Activated CD4-positive, alpha-beta memory T cell treated with anti-CD3 and anti-CD28 coated beads, Interleukin-2, amount 10 ng/mL, durations not matched to agents 7 days and 5 days (primary cell): ENCODE measurements at regions not wholly inside any gene's neighbourhood (a gene's known extent, or its start where the extent isn't known, plus 50 kb on each side); places are given as distances from the start of the nearest gene placed in this dataset.

Experiments used
- CTCF ChIA-PET: fragments of 350-600 bp; sonication (Branson Sonifier 250); formaldehyde crosslinking; loops from one replicate; lab custom pipeline; 2021; ENCODE audit warnings: antibody characterized with exemption, inconsistent platforms; lab: Charles Lee
- POLR2A ChIA-PET: fragments of 350-600 bp; sonication (Branson Sonifier 250); formaldehyde crosslinking; loops from one replicate; lab custom pipeline; 2021; ENCODE audit warnings: antibody characterized with exemption; lab: Charles Lee
- DNase-seq: peaks from one replicate; pipeline ENCODE4 v3.0.0-alpha.2; 2020
- H3K27ac Mint-ChIP-seq: one replicate; pipeline ENCODE4 v1.8.0; 2021; ENCODE audit warnings: mild to moderate bottlenecking, mixed read lengths
- H3K27me3 Mint-ChIP-seq: one replicate; pipeline ENCODE4 v1.8.0; 2021; ENCODE audit warnings: mixed read lengths
- H3K36me3 Mint-ChIP-seq: one replicate; pipeline ENCODE4 v1.8.0; 2021; ENCODE audit warnings: low read depth, mixed read lengths
- H3K4me1 Mint-ChIP-seq: one replicate; pipeline ENCODE4 v1.8.0; 2021; ENCODE audit warnings: mixed read lengths
- H3K4me3 Mint-ChIP-seq: one replicate; pipeline ENCODE4 v1.8.0; 2021; ENCODE audit warnings: mild to moderate bottlenecking, mixed read lengths
- H3K9me3 Mint-ChIP-seq: one replicate; pipeline ENCODE4 v1.8.0; 2021; ENCODE audit warnings: mixed read lengths

- ChIA-PET CTCF (no interaction called here), POLR2A (no interaction called here)
- Mint-ChIP-seq H3K27ac (no peak overlapping the region), H3K4me3 (no peak overlapping the region), H3K27me3 (peaks cover 6% of the 10 kb centered on the region), H3K4me1 (peaks cover 18% of the 10 kb centered on the region), H3K36me3 (peaks cover 4% of the 10 kb centered on the region), H3K9me3 (no peaks in the 10 kb centered on the region)
- DNase-seq: no peak
These were observed 344.9 kb downstream of the ETS1 start for GRCh38 chr11:128242451-128242850.

DNA sequence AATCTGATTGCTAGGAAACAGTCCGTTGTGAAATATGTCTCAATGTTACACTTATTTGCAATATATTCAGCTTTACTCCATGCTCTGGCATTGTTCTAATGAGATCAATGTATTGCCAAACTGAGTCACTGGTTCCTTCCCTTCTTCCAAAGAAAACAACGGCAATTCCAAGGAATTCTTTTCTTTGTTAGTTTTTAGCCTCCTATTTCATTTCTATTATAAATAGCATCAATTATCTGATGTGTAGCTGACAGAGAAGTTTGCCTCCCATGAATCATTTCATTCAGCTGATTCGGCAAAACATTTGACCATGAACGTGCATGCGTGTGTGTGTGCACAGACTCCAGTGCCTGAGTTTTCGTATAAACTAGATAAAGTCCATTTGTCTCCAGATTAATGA is 346.8 kb downstream of the ETS1 start:
- Mint-ChIP-seq H3K9me3 (no peaks in the 10 kb centered on the region), H3K4me1 (peaks cover 18% of the 10 kb centered on the region), H3K27me3 (peaks cover 4% of the 10 kb centered on the region), H3K36me3 (peaks cover 4% of the 10 kb centered on the region), H3K4me3 (no peak overlapping the region), H3K27ac (no peak overlapping the region)
- no peak for DNase-seq
- ChIA-PET POLR2A (no interaction called here), CTCF (no interaction called here)

- ChIA-PET POLR2A (no interaction called here), CTCF (no interaction called here)
- no peak overlapping the region for H3K4me3 Mint-ChIP-seq
- H3K27ac Mint-ChIP-seq: peak overlapping the region; percentile 48
- H3K9me3 Mint-ChIP-seq: no peaks in the 10 kb centered on the region
- peaks cover 1% of the 10 kb centered on the region for H3K27me3 Mint-ChIP-seq
- peaks cover 4% of the 10 kb centered on the region for H3K36me3 Mint-ChIP-seq
- H3K4me1 Mint-ChIP-seq: peaks cover 18% of the 10 kb centered on the region
- DNase-seq: no peak
These were observed 348.1 kb downstream of the ETS1 start for GRCh38 chr11:128239306-128239705.

DNA sequence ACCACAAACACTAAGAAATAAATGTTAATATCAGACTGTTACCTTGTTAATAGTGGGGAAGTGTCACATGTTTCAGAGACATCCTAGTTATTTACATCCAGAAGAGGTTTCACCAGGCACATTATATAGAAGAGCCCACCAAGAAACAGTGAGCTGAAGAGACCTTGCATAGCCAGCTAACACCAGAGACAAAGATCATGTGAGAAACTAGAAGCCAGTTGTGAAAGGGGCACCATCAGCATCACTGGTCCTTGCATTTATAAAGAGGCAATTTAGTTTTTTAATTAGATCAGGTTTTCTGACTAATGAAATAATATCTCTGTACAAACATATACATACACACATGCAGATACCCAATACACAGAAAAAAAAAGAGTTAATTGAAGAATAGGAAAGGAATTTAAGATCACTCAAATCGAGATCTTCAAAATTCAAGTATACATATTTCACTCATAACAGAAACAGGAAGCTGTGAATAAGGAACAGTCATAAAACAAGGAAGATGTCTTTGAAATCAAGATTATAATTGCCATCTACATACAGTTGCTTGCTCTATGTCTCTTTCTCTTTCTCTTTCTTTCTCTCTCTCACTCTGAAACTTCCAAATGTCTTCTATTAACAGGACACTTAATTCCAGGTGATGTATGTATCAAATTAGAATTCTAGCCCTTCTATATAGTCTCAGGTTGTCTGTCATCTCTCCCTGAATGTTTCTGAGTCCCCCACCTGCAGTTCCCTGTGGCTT is 348.7 kb downstream of the ETS1 start:
- peaks cover 4% of the 10 kb centered on the region for H3K36me3 Mint-ChIP-seq
- peak overlapping the region; percentile 48 for H3K27ac Mint-ChIP-seq
- DNase-seq: no peak
- H3K4me1 Mint-ChIP-seq: peaks cover 18% of the 10 kb centered on the region
- H3K27me3 Mint-ChIP-seq: peaks cover 1% of the 10 kb centered on the region
- no peaks in the 10 kb centered on the region for H3K9me3 Mint-ChIP-seq
- H3K4me3 Mint-ChIP-seq: no peak overlapping the region
- CTCF ChIA-PET: interaction anchor here (0.6 to 1.3 kb wide), 3 partner anchors 52 to 788 kb away, joined by 3 to 4 read pairs (median 3); no protein-coding TSS in a partner anchor
- POLR2A ChIA-PET: interaction anchor here (1.0 kb wide), 1 partner anchor 78 kb away, joined by 3 read pairs; no protein-coding TSS in a partner anchor

DNA sequence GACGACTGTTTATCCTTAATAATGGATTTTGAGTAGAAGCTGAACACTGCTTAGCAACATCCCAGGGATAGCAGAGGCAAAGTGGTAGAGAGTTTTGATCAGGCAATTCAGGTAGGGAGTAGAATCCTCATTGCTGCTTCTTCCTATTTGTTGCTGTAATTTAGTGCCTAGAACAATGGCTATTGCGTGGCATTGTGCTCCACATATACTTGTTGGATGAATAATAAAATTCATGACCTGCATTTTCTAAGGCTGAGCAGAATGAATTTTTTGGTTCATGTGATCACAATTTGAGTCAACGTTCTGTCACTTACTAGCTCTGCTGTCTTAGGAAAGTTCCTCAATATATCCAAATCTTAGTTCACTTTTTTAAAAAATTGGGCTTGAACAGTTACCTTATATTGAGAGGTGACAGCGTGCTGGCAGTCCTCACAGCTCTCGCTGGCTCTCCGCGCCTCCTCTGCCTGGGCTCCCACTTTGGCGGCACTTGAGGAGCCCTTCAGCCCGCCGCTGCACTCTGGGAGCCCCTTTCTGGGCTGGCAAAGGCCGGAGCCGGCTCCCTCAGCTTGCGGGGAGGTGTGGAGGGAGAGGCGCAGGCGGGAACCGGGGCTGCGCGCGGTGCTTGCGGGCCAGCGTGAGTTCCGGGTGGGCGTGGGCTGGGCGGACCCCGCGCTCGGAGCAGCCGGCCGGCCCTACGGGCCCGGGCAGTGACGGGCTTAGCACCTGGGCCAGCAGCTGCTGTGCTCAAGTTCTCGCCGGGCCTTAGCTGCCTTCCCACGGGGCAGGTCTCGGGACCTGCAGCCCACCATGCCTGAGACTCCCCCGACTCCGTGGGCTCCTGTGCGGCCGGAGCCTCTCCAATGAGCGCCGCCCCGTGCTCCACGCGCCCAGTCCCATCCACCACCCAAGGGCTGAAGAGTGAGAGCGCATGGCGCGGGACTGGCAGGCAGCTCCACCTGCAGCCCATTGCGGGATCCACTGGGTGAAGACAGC is 350.6 kb downstream of the ETS1 start:
- no peaks in the 10 kb centered on the region for H3K9me3 Mint-ChIP-seq
- H3K4me3 Mint-ChIP-seq: no peak overlapping the region
- DNase-seq: no peak
- H3K27me3 Mint-ChIP-seq: no peaks in the 10 kb centered on the region
- no peak overlapping the region for H3K27ac Mint-ChIP-seq
- POLR2A ChIA-PET: no interaction called here
- CTCF ChIA-PET: no interaction called here
- H3K4me1 Mint-ChIP-seq: peaks cover 31% of the 10 kb centered on the region
- peaks cover 6% of the 10 kb centered on the region for H3K36me3 Mint-ChIP-seq

DNA sequence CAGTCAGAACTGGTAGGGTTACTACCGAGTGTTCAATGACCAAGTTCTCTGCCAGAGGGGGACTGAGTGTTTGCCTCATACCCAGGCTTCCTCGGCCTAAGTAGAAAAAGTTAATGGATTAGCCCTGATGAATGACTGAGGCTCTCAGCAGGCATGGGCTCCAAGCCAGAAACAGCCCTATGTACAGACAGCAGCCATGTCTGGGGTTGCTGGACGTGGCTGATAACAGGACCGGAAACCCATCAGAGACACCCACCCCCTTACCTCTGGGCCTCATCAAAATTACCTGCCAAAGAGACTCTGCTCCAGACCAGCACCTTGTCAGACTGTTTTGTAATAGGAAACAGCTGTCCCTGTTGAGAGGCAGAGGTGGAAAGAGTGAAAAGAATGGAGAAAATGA is 351.4 kb downstream of the ETS1 start:
- POLR2A ChIA-PET: no interaction called here
- no peak overlapping the region for H3K27ac Mint-ChIP-seq
- peaks cover 32% of the 10 kb centered on the region for H3K4me1 Mint-ChIP-seq

DNA sequence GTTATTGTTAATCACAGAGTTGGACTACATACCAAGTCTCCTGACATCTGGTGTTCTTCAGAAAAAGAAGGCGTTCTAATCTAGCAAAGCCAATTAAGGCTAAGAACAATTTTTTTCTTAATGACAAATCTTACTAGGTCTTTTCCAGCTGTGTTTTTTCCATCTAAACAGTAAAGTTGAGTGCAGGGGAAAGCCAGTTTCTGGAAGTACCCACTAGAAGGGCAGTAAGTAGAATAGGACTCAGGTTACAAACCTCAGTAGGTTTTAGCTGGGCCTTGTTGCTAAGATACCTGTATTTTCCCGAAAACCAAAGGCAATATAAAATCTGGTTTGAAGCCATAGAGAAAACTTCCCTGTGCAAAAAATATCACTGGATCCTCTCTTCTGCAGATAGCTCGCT is 351.9 kb downstream of the ETS1 start:
- POLR2A ChIA-PET: no interaction called here

More for the DNA sequence above, 351.4 kb downstream of the ETS1 start:
- H3K4me3 Mint-ChIP-seq: no peak overlapping the region
- peaks cover 6% of the 10 kb centered on the region for H3K36me3 Mint-ChIP-seq
- no peaks in the 10 kb centered on the region for H3K9me3 Mint-ChIP-seq
- no peak for DNase-seq
- CTCF ChIA-PET: no interaction called here
- no peaks in the 10 kb centered on the region for H3K27me3 Mint-ChIP-seq

GRCh38 chr11:128234143-128234542 is 353.2 kb downstream of the ETS1 start:
- Mint-ChIP-seq H3K36me3 (peaks cover 6% of the 10 kb centered on the region), H3K9me3 (no peaks in the 10 kb centered on the region), H3K4me1 (peaks cover 33% of the 10 kb centered on the region), H3K4me3 (no peak overlapping the region), H3K27ac (no peak overlapping the region), H3K27me3 (no peaks in the 10 kb centered on the region)
- no peak for DNase-seq
- POLR2A ChIA-PET: no interaction called here
- CTCF ChIA-PET: no interaction called here

More for the DNA sequence above, 351.9 kb downstream of the ETS1 start:
- CTCF ChIA-PET: no interaction called here
- H3K36me3 Mint-ChIP-seq: peaks cover 6% of the 10 kb centered on the region
- H3K4me1 Mint-ChIP-seq: peaks cover 32% of the 10 kb centered on the region
- no peaks in the 10 kb centered on the region for H3K9me3 Mint-ChIP-seq
- no peak overlapping the region for H3K4me3 Mint-ChIP-seq
- no peak for DNase-seq
- H3K27ac Mint-ChIP-seq: no peak overlapping the region
- H3K27me3 Mint-ChIP-seq: no peaks in the 10 kb centered on the region

DNA sequence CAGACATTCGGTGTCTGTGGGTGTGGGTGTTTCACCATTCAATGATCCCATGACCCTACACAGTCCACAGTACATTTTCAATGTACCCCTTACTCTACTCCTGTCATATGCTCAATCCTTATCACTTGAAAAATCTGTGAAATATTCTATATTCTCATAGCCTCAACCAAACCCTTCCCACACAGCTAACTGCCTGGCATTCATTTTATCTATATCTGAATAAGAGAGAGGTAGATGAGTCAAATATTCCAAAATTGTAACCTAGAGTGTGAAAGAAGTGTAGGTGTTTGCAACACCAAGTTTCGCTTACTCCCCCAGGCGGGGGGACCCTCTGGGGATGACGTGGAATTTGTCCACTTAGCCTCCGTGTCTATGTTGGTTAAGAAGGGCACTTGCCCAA is 354.8 kb downstream of the ETS1 start:
- Mint-ChIP-seq H3K36me3 (peaks cover 4% of the 10 kb centered on the region), H3K9me3 (no peaks in the 10 kb centered on the region), H3K4me3 (no peak overlapping the region), H3K27ac (no peak overlapping the region), H3K27me3 (no peaks in the 10 kb centered on the region), H3K4me1 (peaks cover 30% of the 10 kb centered on the region)
- CTCF ChIA-PET: no interaction called here
- no peak for DNase-seq
- POLR2A ChIA-PET: no interaction called here

GRCh38 chr11:128231845-128232410 is 355.4 kb downstream of the ETS1 start:
- H3K27ac Mint-ChIP-seq: no peak overlapping the region
- no peak for DNase-seq
- H3K27me3 Mint-ChIP-seq: no peaks in the 10 kb centered on the region
- H3K36me3 Mint-ChIP-seq: peaks cover 4% of the 10 kb centered on the region
- POLR2A ChIA-PET: no interaction called here
- peaks cover 34% of the 10 kb centered on the region for H3K4me1 Mint-ChIP-seq
- H3K9me3 Mint-ChIP-seq: no peaks in the 10 kb centered on the region
- CTCF ChIA-PET: no interaction called here
- H3K4me3 Mint-ChIP-seq: no peak overlapping the region

DNA sequence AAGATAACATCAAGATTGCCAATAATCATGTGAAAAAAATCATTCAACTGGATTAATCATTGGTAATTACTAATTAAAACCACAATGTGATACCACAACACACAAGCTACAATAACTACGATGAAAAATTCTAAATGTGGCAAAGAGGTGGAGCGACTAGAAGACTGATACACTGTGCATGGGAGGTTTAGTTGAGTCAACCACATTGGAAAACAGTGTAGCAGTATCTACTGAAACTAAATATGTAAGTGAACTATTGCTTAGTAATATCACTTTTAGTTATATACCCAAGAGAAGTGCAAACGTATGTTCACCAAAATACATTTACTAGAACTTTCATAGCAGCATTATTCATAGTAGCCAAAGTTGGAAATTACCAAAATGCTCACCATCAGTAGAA is 359.9 kb downstream of the ETS1 start:
- ChIA-PET CTCF (no interaction called here), POLR2A (no interaction called here)
- peaks cover 2% of the 10 kb centered on the region for H3K36me3 Mint-ChIP-seq
- DNase-seq: no peak
- H3K27me3 Mint-ChIP-seq: no peaks in the 10 kb centered on the region
- H3K4me3 Mint-ChIP-seq: no peak overlapping the region
- H3K27ac Mint-ChIP-seq: no peak overlapping the region
- peaks cover 37% of the 10 kb centered on the region for H3K4me1 Mint-ChIP-seq
- H3K9me3 Mint-ChIP-seq: peaks cover 2% of the 10 kb centered on the region

- DNase-seq: no peak
- no peaks in the 10 kb centered on the region for H3K27me3 Mint-ChIP-seq
- H3K9me3 Mint-ChIP-seq: peaks cover 2% of the 10 kb centered on the region
- H3K4me1 Mint-ChIP-seq: peaks cover 32% of the 10 kb centered on the region
- H3K4me3 Mint-ChIP-seq: no peak overlapping the region
- H3K36me3 Mint-ChIP-seq: peaks cover 2% of the 10 kb centered on the region
- POLR2A ChIA-PET: no interaction called here
- no peak overlapping the region for H3K27ac Mint-ChIP-seq
- CTCF ChIA-PET: no interaction called here
These were observed 361.1 kb downstream of the ETS1 start for GRCh38 chr11:128226106-128226716.
